SK-N-SH (cell line): ENCODE measurements at regions not wholly inside any gene's neighbourhood (a gene's known extent, or its start where the extent isn't known, plus 50 kb on each side); places are given as distances from the start of the nearest gene placed in this dataset.
"Not testable (repeated sequence)": the region's sequence is repeated elsewhere in the genome, so short reads cannot be mapped to it uniquely, and the experiment has no call there.

Source experiments
- CTCF ChIP-seq: fragments of 200-600 bp; sonication (generic); IDR thresholded peaks from 2 replicates; pipeline ENCODE4 v1.6.1; 2017; ENCODE audit warnings: antibody characterized with exemption, mild to moderate bottlenecking, moderate library complexity
- ELF1 ChIP-seq: IDR thresholded peaks from 2 replicates; pipeline ENCODE4 v1.4.0; 2012
- EP300 ChIP-seq, 2 experiments: IDR thresholded peaks; 2 replicates each; pipeline versions ENCODE4 v1.4.0 to v1.6.1; 2012; ENCODE audit warnings: borderline replicate concordance in 1 of 2, low read depth in 1 of 2, low read length in 1 of 2
- EZH2phosphoT487 ChIP-seq: fragments of 200-600 bp; sonication (generic); IDR thresholded peaks from 2 replicates; pipeline ENCODE4 v1.6.1; 2017; ENCODE audit warnings: low read depth, mixed run types, mild to moderate bottlenecking, antibody characterized with exemption, moderate library complexity, borderline replicate concordance
- GATA2 ChIP-seq: sonication (generic); formaldehyde crosslinking; IDR thresholded peaks from 2 replicates; pipeline ENCODE4 v1.5.0; 2020; ENCODE audit warnings: mild to moderate bottlenecking, missing genetic modification reagents
- JUND ChIP-seq: IDR thresholded peaks from 2 replicates; pipeline ENCODE4 v1.4.0; 2012
- NFIC ChIP-seq: IDR thresholded peaks from 2 replicates; pipeline ENCODE4 v1.4.0; 2012; ENCODE audit warnings: borderline replicate concordance
- POLR2AphosphoS5 ChIP-seq: IDR thresholded peaks from 2 replicates; pipeline ENCODE4 v1.6.1; 2012; ENCODE audit warnings: low read depth, low read length
- RAD21 ChIP-seq: IDR thresholded peaks from 2 replicates; pipeline ENCODE4 v1.6.1; 2012; ENCODE audit warnings: mild to moderate bottlenecking, low read length
- RFX5 ChIP-seq: IDR thresholded peaks from 2 replicates; pipeline ENCODE4 v1.6.1; 2012; ENCODE audit warnings: mild to moderate bottlenecking, improper control_type of control experiment, low read length
- RXRA ChIP-seq: IDR thresholded peaks from 2 replicates; pipeline ENCODE4 v1.4.0; 2012; ENCODE audit warnings: low read depth, mild to moderate bottlenecking, borderline replicate concordance
- SMC3 ChIP-seq: IDR thresholded peaks from 2 replicates; pipeline ENCODE4 v1.6.1; 2012; ENCODE audit warnings: low read depth, low read length, improper control_type of control experiment
- TAF1 ChIP-seq: IDR thresholded peaks from 2 replicates; pipeline ENCODE4 v1.6.1; 2012; ENCODE audit warnings: low read depth, mild to moderate bottlenecking, low read length, moderate library complexity, borderline replicate concordance
- TF ChIP-seq, protein P1 (sequence below): IDR thresholded peaks from 2 replicates; pipeline ENCODE4 v1.4.0; 2012; ENCODE audit warnings: low read depth

DNA sequence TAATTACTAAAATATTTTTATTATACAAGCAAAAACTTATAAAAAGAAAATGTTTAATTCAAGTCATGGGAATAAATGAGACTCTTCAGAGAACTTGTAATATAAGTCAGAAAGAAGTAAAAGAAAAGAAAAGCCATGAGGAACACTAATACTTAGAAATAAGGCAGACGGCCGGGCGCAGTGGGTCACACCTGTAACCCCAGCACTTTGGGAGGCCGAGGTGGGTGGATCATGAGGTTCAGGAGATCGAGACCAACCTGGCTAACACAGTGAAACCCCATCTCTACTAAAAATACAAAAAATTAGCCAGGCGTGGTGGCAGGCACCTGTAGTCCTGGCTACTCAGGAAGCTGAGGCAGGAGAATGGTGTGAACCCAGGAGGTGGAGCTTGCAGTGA, 528.6 kb downstream of the IRS2 start:
- TF ChIP-seq CTCF; TAF1; GATA2; EZH2phosphoT487; JUND; POLR2AphosphoS5; NFIC; SMC3; RAD21; RXRA; RFX5; EP300 (IDR thresholded peaks at IDR 0.05; ENCODE audit: borderline replicate concordance in 1 of 2, low read depth in 1 of 2, low read length in 1 of 2); ELF1: not testable (repeated sequence)
- TF ChIP-seq, protein P1, sequence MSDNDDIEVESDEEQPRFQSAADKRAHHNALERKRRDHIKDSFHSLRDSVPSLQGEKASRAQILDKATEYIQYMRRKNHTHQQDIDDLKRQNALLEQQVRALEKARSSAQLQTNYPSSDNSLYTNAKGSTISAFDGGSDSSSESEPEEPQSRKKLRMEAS, result not testable (repeated sequence)
